ENCODE measurements at regions not wholly inside any gene's neighbourhood (a gene's known extent, or its start where the extent isn't known, plus 50 kb on each side); places are given as distances from the start of the nearest gene placed in this dataset.

GRCh38 chrX:4186331-4186730 lies 472.9 kb upstream of the PRKX start:
- H3K79me2 ChIP-seq (ENCODE audit: insufficient read depth, low read depth) = no peaks in the 10 kb centered on the region
- no peak overlapping the region for H3K4me3 ChIP-seq (IDR thresholded peaks at IDR 0.05; ENCODE audit: insufficient read depth, low read depth, low read length)
- H3K4me1 ChIP-seq (ENCODE audit: low read depth, poor library complexity, severe bottlenecking) = no peaks in the 10 kb centered on the region
- no peak overlapping the region for H2AFZ ChIP-seq (ENCODE audit: low read depth)
- H3K27me3 ChIP-seq (ENCODE audit: insufficient read depth, low read depth) = no peaks in the 10 kb centered on the region
- no peaks in the 10 kb centered on the region for H4K20me1 ChIP-seq (ENCODE audit: insufficient read depth)
- TF ChIP-seq, protein P1, sequence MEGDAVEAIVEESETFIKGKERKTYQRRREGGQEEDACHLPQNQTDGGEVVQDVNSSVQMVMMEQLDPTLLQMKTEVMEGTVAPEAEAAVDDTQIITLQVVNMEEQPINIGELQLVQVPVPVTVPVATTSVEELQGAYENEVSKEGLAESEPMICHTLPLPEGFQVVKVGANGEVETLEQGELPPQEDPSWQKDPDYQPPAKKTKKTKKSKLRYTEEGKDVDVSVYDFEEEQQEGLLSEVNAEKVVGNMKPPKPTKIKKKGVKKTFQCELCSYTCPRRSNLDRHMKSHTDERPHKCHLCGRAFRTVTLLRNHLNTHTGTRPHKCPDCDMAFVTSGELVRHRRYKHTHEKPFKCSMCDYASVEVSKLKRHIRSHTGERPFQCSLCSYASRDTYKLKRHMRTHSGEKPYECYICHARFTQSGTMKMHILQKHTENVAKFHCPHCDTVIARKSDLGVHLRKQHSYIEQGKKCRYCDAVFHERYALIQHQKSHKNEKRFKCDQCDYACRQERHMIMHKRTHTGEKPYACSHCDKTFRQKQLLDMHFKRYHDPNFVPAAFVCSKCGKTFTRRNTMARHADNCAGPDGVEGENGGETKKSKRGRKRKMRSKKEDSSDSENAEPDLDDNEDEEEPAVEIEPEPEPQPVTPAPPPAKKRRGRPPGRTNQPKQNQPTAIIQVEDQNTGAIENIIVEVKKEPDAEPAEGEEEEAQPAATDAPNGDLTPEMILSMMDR (conservative IDR thresholded peaks at IDR 0.05; ENCODE audit: low read depth, low read length) = no peak
- H3K4me2 ChIP-seq = no peak overlapping the region
- no peak overlapping the region for H3K9ac ChIP-seq
- no peak overlapping the region for H3K27ac ChIP-seq
- H3K36me3 ChIP-seq (ENCODE audit: insufficient read depth) = no peaks in the 10 kb centered on the region

DNA sequence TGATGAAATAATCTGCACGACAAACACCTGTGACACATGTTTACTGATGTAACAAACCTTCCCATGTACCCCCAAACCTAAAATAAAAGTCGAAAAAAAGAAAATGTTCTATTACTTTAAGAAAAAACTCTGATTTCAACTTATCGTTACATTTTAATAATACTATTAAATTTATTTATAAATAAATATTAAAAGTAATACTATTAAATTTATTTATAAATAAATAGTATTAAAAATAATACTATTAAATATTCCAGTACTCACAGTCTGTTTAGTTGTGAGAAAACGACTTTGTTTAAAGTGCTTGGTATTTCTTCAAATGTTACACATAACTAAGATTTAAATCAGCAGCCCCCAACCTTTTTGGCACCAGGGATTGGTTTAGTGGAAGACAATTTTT lies 471.6 kb upstream of the PRKX start:
- Histone ChIP-seq H3K4me2 (no peak overlapping the region), H2AFZ (ENCODE audit: low read depth) (no peak overlapping the region), H3K36me3 (ENCODE audit: insufficient read depth) (no peaks in the 10 kb centered on the region), H3K4me1 (ENCODE audit: low read depth, poor library complexity, severe bottlenecking) (no peaks in the 10 kb centered on the region), H3K9ac (no peak overlapping the region), H3K27ac (no peak overlapping the region), H3K27me3 (ENCODE audit: insufficient read depth, low read depth) (no peaks in the 10 kb centered on the region), H3K79me2 (ENCODE audit: insufficient read depth, low read depth) (no peaks in the 10 kb centered on the region), H3K4me3 (IDR thresholded peaks at IDR 0.05; ENCODE audit: insufficient read depth, low read depth, low read length) (no peak overlapping the region), H4K20me1 (ENCODE audit: insufficient read depth) (no peaks in the 10 kb centered on the region)
- TF ChIP-seq, protein P1 (conservative IDR thresholded peaks at IDR 0.05; ENCODE audit: low read depth, low read length) = no peak

GRCh38 chrX:4182408-4182806 lies 469.0 kb upstream of the PRKX start:
- Histone ChIP-seq H3K79me2 (ENCODE audit: insufficient read depth, low read depth) (no peaks in the 10 kb centered on the region), H2AFZ (ENCODE audit: low read depth) (no peak overlapping the region), H3K4me1 (ENCODE audit: low read depth, poor library complexity, severe bottlenecking) (no peaks in the 10 kb centered on the region), H3K27ac (no peak overlapping the region), H3K4me3 (IDR thresholded peaks at IDR 0.05; ENCODE audit: insufficient read depth, low read depth, low read length) (no peak overlapping the region), H3K4me2 (no peak overlapping the region), H4K20me1 (ENCODE audit: insufficient read depth) (no peaks in the 10 kb centered on the region), H3K9ac (no peak overlapping the region), H3K36me3 (ENCODE audit: insufficient read depth) (no peaks in the 10 kb centered on the region), H3K27me3 (ENCODE audit: insufficient read depth, low read depth) (no peaks in the 10 kb centered on the region)
- TF ChIP-seq, protein P1 (conservative IDR thresholded peaks at IDR 0.05; ENCODE audit: low read depth, low read length) = no peak

- no peak overlapping the region for H2AFZ ChIP-seq (ENCODE audit: low read depth)
- H3K4me1 ChIP-seq (ENCODE audit: low read depth, poor library complexity, severe bottlenecking) = no peaks in the 10 kb centered on the region
- H3K9ac ChIP-seq = no peak overlapping the region
- H3K27me3 ChIP-seq (ENCODE audit: insufficient read depth, low read depth) = no peaks in the 10 kb centered on the region
- no peaks in the 10 kb centered on the region for H3K79me2 ChIP-seq (ENCODE audit: insufficient read depth, low read depth)
- no peak overlapping the region for H3K27ac ChIP-seq
- no peaks in the 10 kb centered on the region for H4K20me1 ChIP-seq (ENCODE audit: insufficient read depth)
- no peaks in the 10 kb centered on the region for H3K36me3 ChIP-seq (ENCODE audit: insufficient read depth)
- no peak overlapping the region for H3K4me2 ChIP-seq
- H3K4me3 ChIP-seq (IDR thresholded peaks at IDR 0.05; ENCODE audit: insufficient read depth, low read depth, low read length) = no peak overlapping the region
- TF ChIP-seq, protein P1 (conservative IDR thresholded peaks at IDR 0.05; ENCODE audit: low read depth, low read length) = no peak
Measured at GRCh38 chrX:4181782-4182407, 468.4 kb upstream of the PRKX start.
